Peyer's patch (tissue), 4 donors: ENCODE measurements at regions not wholly inside any gene's neighbourhood (a gene's known extent, or its start where the extent isn't known, plus 50 kb on each side); places are given as distances from the start of the nearest gene placed in this dataset.

Experiments
- DNase-seq, 3 donors: peaks; one replicate each; pipeline ENCODE4 v3.0.0-alpha.2; 2017 to 2019
- H3K27ac ChIP-seq, 4 donors: fragments of 200-600 bp; sonication (generic); one replicate each; pipeline ENCODE4 v1.5.1; 2016 to 2019
- H3K27me3 ChIP-seq, 2 donors: fragments of 200-600 bp; sonication (generic); one replicate each; pipeline ENCODE4 v1.5.1; 2019
- H3K36me3 ChIP-seq, 3 donors: fragments of 200-600 bp; sonication (generic); one replicate each; pipeline ENCODE4 v1.5.1; 2016 to 2019
- H3K4me1 ChIP-seq, 4 donors: fragments of 200-600 bp; sonication (generic); one replicate each; pipeline ENCODE4 v1.5.1; 2016 to 2019
- H3K4me3 ChIP-seq, 4 donors: fragments of 200-600 bp; sonication (generic); 1 replicate in 3 of 4; 2 replicates in 1 of 4; pipeline ENCODE4 v1.5.1; 2016 to 2019; ENCODE audit warnings: mild to moderate bottlenecking in 1 of 4
- H3K9me3 ChIP-seq, 4 donors: fragments of 200-600 bp; sonication (generic); one replicate each; pipeline ENCODE4 v1.5.1; 2016 to 2019; ENCODE audit warnings: mild to moderate bottlenecking in 1 of 4
- CTCF ChIP-seq, 6 experiments: fragments of 450-650 bp in 4 of 6; fragments of 200-600 bp in 2 of 6; sonication (generic) in 1 of 6; IDR thresholded peaks; one replicate each; pipeline ENCODE4 v1.5.1; 2017 to 2019; ENCODE audit warnings: antibody characterized with exemption in 6 of 6, mild to moderate bottlenecking in 3 of 6, moderate library complexity in 1 of 6
- POLR2A ChIP-seq, 2 donors: fragments of 450-650 bp; IDR thresholded peaks; one replicate each; pipeline ENCODE4 v1.5.1; 2017; ENCODE audit warnings: antibody characterized with exemption in 2 of 2, mild to moderate bottlenecking in 2 of 2, moderate library complexity in 2 of 2

- Histone ChIP-seq H3K4me3 (no peak overlapping the region), H3K4me1 (peaks cover 0 to 7% (median 2%) of the 10 kb centered on the region in 4 donors), H3K36me3 (no peaks in the 10 kb centered on the region), H3K9me3 (peaks cover 0 to 3% (median 0%) of the 10 kb centered on the region in 4 donors), H3K27me3 (no peaks in the 10 kb centered on the region), H3K27ac (no peak overlapping the region)
- TF ChIP-seq POLR2A (IDR thresholded peaks at IDR 0.05) (no peak), CTCF (IDR thresholded peaks at IDR 0.05) (no peak)
- no peak for DNase-seq
Observed at GRCh38 chr3:72481542-72481941, 366.7 kb downstream of the SHQ1 start.

GRCh38 chr3:72480366-72480765 lies 367.9 kb downstream of the SHQ1 start:
- DNase-seq, result no peak
- no peaks in the 10 kb centered on the region for H3K9me3 ChIP-seq
- H3K4me3 ChIP-seq, result no peak overlapping the region
- TF ChIP-seq POLR2A (IDR thresholded peaks at IDR 0.05) (no peak), CTCF (IDR thresholded peaks at IDR 0.05) (no peak)
- H3K36me3 ChIP-seq, result no peaks in the 10 kb centered on the region
- H3K27ac ChIP-seq, result no peak overlapping the region
- H3K27me3 ChIP-seq, result no peaks in the 10 kb centered on the region
- peaks cover 0 to 7% (median 2%) of the 10 kb centered on the region in 4 donors for H3K4me1 ChIP-seq

DNA sequence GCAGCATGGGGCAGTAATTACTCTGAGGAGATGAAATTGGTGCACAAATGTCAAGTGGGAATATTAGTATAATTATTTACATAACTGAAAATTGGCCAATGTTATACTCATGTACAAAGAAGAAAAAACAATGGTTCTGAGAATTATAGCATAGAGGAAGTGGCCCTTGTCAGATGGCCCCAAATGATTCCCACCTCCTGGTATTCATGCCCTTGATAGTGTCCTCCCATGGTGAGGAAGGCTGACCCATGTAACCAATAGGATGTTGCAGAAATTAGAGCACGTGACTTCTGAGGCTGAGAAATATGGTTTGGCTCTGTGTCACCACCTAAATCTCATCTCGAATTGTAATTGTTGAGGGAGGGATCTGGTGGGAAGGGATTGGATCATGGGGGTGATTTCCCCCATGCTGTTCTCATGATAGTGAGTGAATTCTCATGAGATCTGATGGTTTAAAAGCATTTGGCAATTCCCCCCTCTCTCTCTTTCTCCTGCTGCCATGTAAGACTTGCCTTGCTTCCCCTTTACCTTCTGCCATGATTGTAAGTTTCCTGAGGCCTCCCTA lies 368.5 kb downstream of the SHQ1 start:
- Histone ChIP-seq H3K4me1 (peaks cover 0 to 7% (median 2%) of the 10 kb centered on the region in 4 donors), H3K36me3 (no peaks in the 10 kb centered on the region), H3K9me3 (no peaks in the 10 kb centered on the region), H3K27ac (no peak overlapping the region), H3K27me3 (no peaks in the 10 kb centered on the region), H3K4me3 (no peak overlapping the region)
- TF ChIP-seq POLR2A (IDR thresholded peaks at IDR 0.05) (no peak), CTCF (IDR thresholded peaks at IDR 0.05) (no peak)
- no peak for DNase-seq

- no peak for DNase-seq
- Histone ChIP-seq H3K4me3 (no peak overlapping the region), H3K4me1 (no peaks in the 10 kb centered on the region), H3K27ac (no peak overlapping the region), H3K27me3 (no peaks in the 10 kb centered on the region), H3K36me3 (no peaks in the 10 kb centered on the region), H3K9me3 (no peaks in the 10 kb centered on the region)
- TF ChIP-seq CTCF (IDR thresholded peaks at IDR 0.05) (no peak), POLR2A (IDR thresholded peaks at IDR 0.05) (no peak)
Observed at GRCh38 chr3:72476139-72476483, 372.1 kb downstream of the SHQ1 start.

DNA sequence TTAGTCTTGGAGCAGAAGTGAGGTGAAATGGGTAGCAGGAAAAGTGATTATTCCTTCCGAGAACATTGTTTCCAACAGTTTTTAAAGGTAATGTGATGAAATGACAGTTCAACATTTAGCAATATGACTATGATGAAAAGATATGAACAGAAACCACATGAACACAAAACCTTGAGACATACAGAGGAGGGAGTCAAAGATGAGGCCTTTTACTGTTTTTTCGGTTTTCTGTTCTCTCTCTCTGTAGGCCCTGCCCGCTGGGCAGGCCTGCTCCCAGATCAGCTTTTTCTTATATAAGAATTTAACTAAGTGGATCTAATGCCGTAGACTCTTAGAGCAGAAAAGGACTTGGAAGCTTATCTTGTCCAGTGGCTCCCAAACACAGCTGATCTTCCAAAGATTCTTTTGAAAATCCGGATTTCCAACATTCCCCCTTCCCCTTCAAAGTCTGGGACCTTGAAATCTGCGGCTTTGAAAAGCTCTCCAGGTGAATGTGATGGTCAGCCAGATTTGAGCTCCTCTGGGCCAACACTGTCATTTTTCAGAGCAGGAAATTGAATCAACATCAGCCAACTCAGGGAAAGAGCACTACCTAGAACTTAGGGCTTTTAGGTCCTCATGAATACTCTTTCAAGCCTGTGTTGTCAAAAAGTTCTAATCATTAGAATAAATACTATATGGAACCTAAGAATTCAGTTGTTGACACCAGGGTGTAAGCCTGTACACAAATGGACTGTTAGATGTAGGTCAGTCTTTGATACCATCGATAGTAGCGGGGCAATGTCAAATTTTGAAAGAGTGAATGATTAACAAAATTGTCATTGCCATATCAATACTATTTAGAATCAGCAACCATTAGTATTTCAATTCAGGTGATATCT lies 372.7 kb downstream of the SHQ1 start:
- Histone ChIP-seq H3K36me3 (no peaks in the 10 kb centered on the region), H3K27me3 (no peaks in the 10 kb centered on the region)
- no peak for TF ChIP-seq POLR2A (IDR thresholded peaks at IDR 0.05)
- no peak for TF ChIP-seq CTCF (IDR thresholded peaks at IDR 0.05)

More for the DNA sequence above, 372.7 kb downstream of the SHQ1 start:
- Histone ChIP-seq H3K27ac (no peak overlapping the region), H3K4me3 (no peak overlapping the region), H3K9me3 (no peaks in the 10 kb centered on the region), H3K4me1 (no peaks in the 10 kb centered on the region)
- no peak for DNase-seq
